ENCODE measurements at regions not wholly inside any gene's neighbourhood (a gene's known extent, or its start where the extent isn't known, plus 50 kb on each side); places are given as distances from the start of the nearest gene placed in this dataset.

DNA sequence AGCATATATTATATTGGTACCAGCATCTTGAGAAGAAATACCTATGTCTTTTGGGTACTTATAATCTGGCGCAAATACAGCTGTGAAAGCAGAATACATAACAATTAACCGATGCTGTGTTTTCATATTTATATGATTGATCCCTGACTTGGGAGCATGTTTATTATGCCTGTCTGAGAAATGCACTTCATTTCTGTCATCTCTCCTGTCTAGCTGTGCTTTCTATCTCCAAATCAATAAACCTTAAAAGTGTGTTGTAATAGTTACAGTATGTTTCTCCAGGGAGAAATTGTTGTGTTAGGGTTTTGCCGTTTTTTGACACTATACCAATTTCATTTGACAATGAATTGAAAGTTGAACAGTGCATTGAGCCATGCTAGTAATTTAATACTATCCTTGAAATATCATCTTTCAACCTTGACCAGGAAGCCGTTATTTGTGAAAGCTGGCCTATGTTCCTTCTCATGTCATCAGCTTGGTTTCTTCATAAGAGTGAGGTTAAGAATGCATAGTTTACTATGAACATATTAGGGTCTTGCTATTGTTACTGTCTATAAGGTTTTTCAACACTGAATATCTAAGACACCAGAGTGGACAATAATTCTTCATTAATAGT is 206.2 kb upstream of the PCDH18 start:
- H3K36me3 ChIP-seq (ENCODE audit: control insufficient read depth, insufficient read depth, low read length), result no peaks in the 10 kb centered on the region
- in situ Hi-C loops (cut with MboI; ENCODE audit: low sequenced_read_pairs), result no loop called here
- H3K9me3 ChIP-seq (ENCODE audit: control insufficient read depth, insufficient read depth, low read length), result no peaks in the 10 kb centered on the region
- H3K79me1 ChIP-seq (ENCODE audit: low read depth in 1 of 2, low read length in 2 of 2), result no peaks in the 10 kb centered on the region
- H3K27ac ChIP-seq (ENCODE audit: insufficient read depth, low read length), result no peak overlapping the region
- no peak overlapping the region for H2BK120ac ChIP-seq (ENCODE audit: low read depth, low read length)
- no peak overlapping the region for H3K4ac ChIP-seq (ENCODE audit: low read depth, low read length)
- H4K5ac ChIP-seq (ENCODE audit: low read depth, low read length), result no peak overlapping the region
- H2BK15ac ChIP-seq (ENCODE audit: low read depth, low read length), result no peak overlapping the region
- TF ChIP-seq MAZ (IDR thresholded peaks at IDR 0.05; ENCODE audit: borderline replicate concordance, low read depth, low read length) (no peak), BHLHE40 (IDR thresholded peaks at IDR 0.05; ENCODE audit: low read depth, low read length) (no peak), NFE2L2 (IDR thresholded peaks at IDR 0.05; ENCODE audit: low read depth, low read length) (no peak), POLR2A (IDR thresholded peaks at IDR 0.05; ENCODE audit: low read depth, low read length) (no peak), RAD21 (IDR thresholded peaks at IDR 0.05; ENCODE audit: low read length) (no peak), CHD1 (IDR thresholded peaks at IDR 0.05; ENCODE audit: low read depth, low read length) (no peak), SMC3 (IDR thresholded peaks at IDR 0.05; ENCODE audit: low read depth, low read length) (no peak)
- TF ChIP-seq, protein P1, sequence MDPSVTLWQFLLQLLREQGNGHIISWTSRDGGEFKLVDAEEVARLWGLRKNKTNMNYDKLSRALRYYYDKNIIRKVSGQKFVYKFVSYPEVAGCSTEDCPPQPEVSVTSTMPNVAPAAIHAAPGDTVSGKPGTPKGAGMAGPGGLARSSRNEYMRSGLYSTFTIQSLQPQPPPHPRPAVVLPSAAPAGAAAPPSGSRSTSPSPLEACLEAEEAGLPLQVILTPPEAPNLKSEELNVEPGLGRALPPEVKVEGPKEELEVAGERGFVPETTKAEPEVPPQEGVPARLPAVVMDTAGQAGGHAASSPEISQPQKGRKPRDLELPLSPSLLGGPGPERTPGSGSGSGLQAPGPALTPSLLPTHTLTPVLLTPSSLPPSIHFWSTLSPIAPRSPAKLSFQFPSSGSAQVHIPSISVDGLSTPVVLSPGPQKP (IDR thresholded peaks at IDR 0.05; ENCODE audit: borderline replicate concordance, low read depth, low read length), result no peak
- TF ChIP-seq, protein P2, sequence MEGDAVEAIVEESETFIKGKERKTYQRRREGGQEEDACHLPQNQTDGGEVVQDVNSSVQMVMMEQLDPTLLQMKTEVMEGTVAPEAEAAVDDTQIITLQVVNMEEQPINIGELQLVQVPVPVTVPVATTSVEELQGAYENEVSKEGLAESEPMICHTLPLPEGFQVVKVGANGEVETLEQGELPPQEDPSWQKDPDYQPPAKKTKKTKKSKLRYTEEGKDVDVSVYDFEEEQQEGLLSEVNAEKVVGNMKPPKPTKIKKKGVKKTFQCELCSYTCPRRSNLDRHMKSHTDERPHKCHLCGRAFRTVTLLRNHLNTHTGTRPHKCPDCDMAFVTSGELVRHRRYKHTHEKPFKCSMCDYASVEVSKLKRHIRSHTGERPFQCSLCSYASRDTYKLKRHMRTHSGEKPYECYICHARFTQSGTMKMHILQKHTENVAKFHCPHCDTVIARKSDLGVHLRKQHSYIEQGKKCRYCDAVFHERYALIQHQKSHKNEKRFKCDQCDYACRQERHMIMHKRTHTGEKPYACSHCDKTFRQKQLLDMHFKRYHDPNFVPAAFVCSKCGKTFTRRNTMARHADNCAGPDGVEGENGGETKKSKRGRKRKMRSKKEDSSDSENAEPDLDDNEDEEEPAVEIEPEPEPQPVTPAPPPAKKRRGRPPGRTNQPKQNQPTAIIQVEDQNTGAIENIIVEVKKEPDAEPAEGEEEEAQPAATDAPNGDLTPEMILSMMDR (conservative IDR thresholded peaks at IDR 0.05; ENCODE audit: low read depth, low read length), result no peak
- no TSS peak for BruUV-seq (replicated peaks)
- 0 out of 2 replicates have a peak, but pooled peaks cover 2% of the 10 kb centered on the region for H3K9me1 ChIP-seq (ENCODE audit: insufficient read depth, low read length)
- H3K9ac ChIP-seq (ENCODE audit: low read depth, low read length), result no peak overlapping the region
- no peak overlapping the region for H2AFZ ChIP-seq (replicated peaks; ENCODE audit: low read length, poor library complexity)
- no peak overlapping the region for H3K4me3 ChIP-seq (ENCODE audit: insufficient read depth, low read depth, low read length)
- H4K91ac ChIP-seq (ENCODE audit: insufficient read depth, low read depth, low read length), result no peak overlapping the region
- no peak overlapping the region for H2BK20ac ChIP-seq (ENCODE audit: low read depth, low read length)
- H3K27me3 ChIP-seq (ENCODE audit: control insufficient read depth, insufficient read depth, low read length), result no peaks in the 10 kb centered on the region
- intact Hi-C loops (cut with micrococcal nuclease), result no loop called here
- POLR2A ChIA-PET (ENCODE audit: unreplicated experiment), result no interaction called here
- H3K4me2 ChIP-seq (ENCODE audit: low read depth, low read length), result no peak overlapping the region
- CTCF ChIA-PET, result no interaction called here
- H4K20me1 ChIP-seq (ENCODE audit: insufficient read depth, low read length), result no peaks in the 10 kb centered on the region
- no CpG with 5 or more reads among the region's 4 CpGs for WGBS, 2 experiments (ENCODE audit: extremely low coverage in 2 of 2, insufficient read length in 1 of 2)
- H2BK5ac ChIP-seq (ENCODE audit: low read depth, low read length, poor library complexity, severe bottlenecking), result no peak overlapping the region
- no peak overlapping the region for H3K14ac ChIP-seq (replicated peaks; ENCODE audit: low read depth, low read length)
- no peaks in the 10 kb centered on the region for H3K4me1 ChIP-seq (ENCODE audit: control insufficient read depth, insufficient read depth, low read length)
- H3K56ac ChIP-seq (ENCODE audit: extremely low read depth, insufficient read depth, low read length), result no peak overlapping the region
- H3K18ac ChIP-seq (ENCODE audit: low read depth, low read length), result no peak overlapping the region
- DNase-seq (no peak), ATAC-seq (ENCODE audit: low read depth) (no peak)
- dilution Hi-C loops (cut with HindIII; ENCODE audit: low sequenced_read_pairs, unreplicated experiment), result no loop called here
- no peak overlapping the region for H2AK9ac ChIP-seq (replicated peaks; ENCODE audit: low read depth, low read length, poor library complexity)
- H4K8ac ChIP-seq (ENCODE audit: low read depth in 2 of 2, low read length in 2 of 2), result no peak overlapping the region
- H2AK5ac ChIP-seq (ENCODE audit: low read depth, low read length), result no peak overlapping the region
- no peak overlapping the region for H3K23ac ChIP-seq (ENCODE audit: low read depth, low read length)

All from IMR-90 (cell line).